GM11168 (cell line): ENCODE measurements at regions not wholly inside any gene's neighbourhood (a gene's known extent, or its start where the extent isn't known, plus 50 kb on each side); places are given as distances from the start of the nearest gene placed in this dataset.

Source experiments
- in situ Hi-C: fragments of 300-500 bp; cut with MboI; formaldehyde crosslinking; loops from one replicate; pipeline ENCODE4 v1.12.0; 2022; ENCODE audit warnings: low sequenced_read_pairs; ENCODE audit not compliant: unreplicated experiment

GRCh38 chr6:14934013-14934412, 311.9 kb upstream of the JARID2 start:
- in situ Hi-C loops, result no loop called here

- in situ Hi-C loops, result no loop called here
These were observed 311.0 kb upstream of the JARID2 start for GRCh38 chr6:14934844-14935243.

GRCh38 chr6:14936861-14937260, 309.0 kb upstream of the JARID2 start:
- in situ Hi-C loops, result no loop called here

- in situ Hi-C loops, result no loop called here
These were observed 302.8 kb upstream of the JARID2 start for GRCh38 chr6:14943116-14943515.

GRCh38 chr6:14944593-14944992, 301.3 kb upstream of the JARID2 start:
- in situ Hi-C loops, result no loop called here

GRCh38 chr6:14945461-14946185, 300.2 kb upstream of the JARID2 start:
- in situ Hi-C loops, result no loop called here

- in situ Hi-C loops, result no loop called here
These were observed 299.1 kb upstream of the JARID2 start for GRCh38 chr6:14946753-14947152.

- in situ Hi-C loops, result no loop called here
These were observed 297.2 kb upstream of the JARID2 start for GRCh38 chr6:14948586-14949245.

- in situ Hi-C loops, result no loop called here
These were observed 295.5 kb upstream of the JARID2 start for GRCh38 chr6:14950103-14950969.

- in situ Hi-C loops, result no loop called here
These were observed 294.9 kb upstream of the JARID2 start for GRCh38 chr6:14950970-14951276.

GRCh38 chr6:14951704-14952103, 294.2 kb upstream of the JARID2 start:
- in situ Hi-C loops, result no loop called here

- in situ Hi-C loops, result no loop called here
These were observed 292.0 kb upstream of the JARID2 start for GRCh38 chr6:14953836-14954235.

- in situ Hi-C loops, result no loop called here
These were observed 288.4 kb upstream of the JARID2 start for GRCh38 chr6:14957355-14958059.

GRCh38 chr6:14959324-14959885, 286.5 kb upstream of the JARID2 start:
- in situ Hi-C loops, result no loop called here

- in situ Hi-C loops, result no loop called here
These were observed 281.2 kb upstream of the JARID2 start for GRCh38 chr6:14964556-14965270.

GRCh38 chr6:14965424-14966075, 280.3 kb upstream of the JARID2 start:
- in situ Hi-C loops, result no loop called here

GRCh38 chr6:14966096-14966905, 279.6 kb upstream of the JARID2 start:
- in situ Hi-C loops, result no loop called here
